NCI-H345 treated with DMSO at 0.1 percent for 48 hours (cell line): ENCODE measurements at regions not wholly inside any gene's neighbourhood (a gene's known extent, or its start where the extent isn't known, plus 50 kb on each side); places are given as distances from the start of the nearest gene placed in this dataset.
"Not testable (repeated sequence)": the region's sequence is repeated elsewhere in the genome, so short reads cannot be mapped to it uniquely, and the experiment has no call there.

Experiments used
- DNase-seq: peaks from one replicate; lab custom pipeline; 2025; ENCODE audit not compliant: unreplicated experiment; lab: John Stamatoyannopoulos, UW

GRCh38 chr6:44001318-44002066, 125.8 kb downstream of the MRPL14 start:
- no peak for DNase-seq

GRCh38 chr6:44000164-44000842, 126.9 kb downstream of the MRPL14 start:
- DNase-seq = peak; percentile 20

DNA sequence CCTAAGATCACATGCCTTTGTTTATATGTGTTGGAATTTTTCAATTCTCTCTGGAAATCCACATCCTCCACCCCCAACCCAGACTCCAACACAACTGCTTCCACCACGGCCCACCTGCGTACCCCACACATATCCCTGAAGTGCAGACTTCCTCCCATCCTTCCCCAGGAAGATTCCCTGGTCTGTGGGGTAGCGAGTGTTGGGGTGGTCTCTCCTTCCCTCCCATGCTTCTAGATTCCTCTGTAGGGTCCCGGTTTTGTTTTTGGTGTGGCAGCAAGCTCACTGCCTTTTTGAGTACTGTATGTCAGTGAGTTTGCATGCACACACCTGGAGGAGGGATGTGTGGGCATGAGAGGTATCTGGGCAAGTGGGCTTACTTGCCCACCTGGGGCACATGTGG, 127.6 kb downstream of the MRPL14 start:
- DNase-seq = no peak

- DNase-seq = not testable (repeated sequence)
Measured at GRCh38 chr6:43998592-43999243, 128.5 kb downstream of the MRPL14 start.

DNA sequence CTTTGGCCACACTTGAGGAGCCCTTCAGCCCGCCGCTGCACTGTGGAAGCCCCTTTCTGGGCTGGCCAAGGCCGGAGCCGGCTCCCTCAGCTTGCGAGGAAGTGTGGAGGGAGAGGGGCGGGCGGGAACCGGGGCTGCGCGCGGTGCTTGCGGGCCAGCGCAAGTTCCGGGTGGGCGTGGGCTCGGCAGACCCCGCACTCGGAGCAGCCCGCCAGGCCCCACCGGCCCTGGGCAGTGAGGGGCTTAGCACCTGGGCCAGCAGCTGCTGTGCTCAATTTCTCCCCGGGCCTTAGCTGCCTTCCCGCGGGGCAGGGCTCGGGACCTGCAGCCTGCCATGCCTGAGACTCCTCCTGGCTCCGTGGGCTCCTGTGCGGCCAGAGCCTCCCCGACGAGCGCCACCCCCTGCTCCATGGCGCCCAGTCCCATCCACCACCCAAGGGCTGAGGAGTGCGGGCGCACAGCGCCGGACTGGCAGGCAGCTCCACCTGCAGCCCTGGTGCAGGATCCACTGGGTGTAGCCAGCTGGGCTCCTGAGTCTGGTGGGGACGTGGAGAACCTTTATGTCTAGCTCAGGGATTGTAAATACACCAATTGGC, 129.2 kb downstream of the MRPL14 start:
- DNase-seq = not testable (repeated sequence)

- no peak for DNase-seq
Measured at GRCh38 chr6:43997345-43997677, 129.9 kb downstream of the MRPL14 start.

DNA sequence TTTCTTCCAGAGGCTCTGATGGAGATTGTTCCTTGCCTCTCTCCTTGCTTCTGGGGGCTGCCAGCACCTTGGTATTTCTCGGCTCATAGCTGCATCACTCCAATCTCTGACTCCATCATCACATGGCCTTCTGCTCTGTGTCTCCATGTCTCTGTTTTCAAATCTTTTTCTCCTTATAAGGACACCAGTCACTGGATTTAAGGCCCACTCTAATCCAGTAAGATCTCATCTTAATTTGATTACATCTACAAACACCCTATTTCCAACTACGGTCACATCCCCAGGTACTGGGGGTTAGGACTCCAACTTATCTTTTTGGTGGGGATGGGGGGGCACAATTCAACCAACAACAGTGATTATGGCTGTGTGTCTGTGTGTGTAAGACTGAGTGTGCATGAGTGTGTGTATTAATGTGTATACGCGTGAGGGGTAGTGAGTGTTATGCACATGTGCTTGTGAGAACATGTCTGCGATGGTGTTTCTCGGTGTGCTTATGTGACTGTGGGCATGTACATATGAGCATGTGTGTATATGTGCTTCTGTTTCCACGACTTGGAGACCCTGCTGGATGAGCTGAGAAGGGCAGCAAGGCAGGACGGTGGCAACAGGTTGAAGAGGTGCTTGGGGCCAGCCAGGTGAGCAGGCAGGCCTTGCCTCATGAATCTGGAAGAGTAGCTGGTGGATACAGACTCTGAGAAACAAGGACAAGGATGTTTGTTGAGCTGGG, 130.5 kb downstream of the MRPL14 start:
- DNase-seq = no peak

DNA sequence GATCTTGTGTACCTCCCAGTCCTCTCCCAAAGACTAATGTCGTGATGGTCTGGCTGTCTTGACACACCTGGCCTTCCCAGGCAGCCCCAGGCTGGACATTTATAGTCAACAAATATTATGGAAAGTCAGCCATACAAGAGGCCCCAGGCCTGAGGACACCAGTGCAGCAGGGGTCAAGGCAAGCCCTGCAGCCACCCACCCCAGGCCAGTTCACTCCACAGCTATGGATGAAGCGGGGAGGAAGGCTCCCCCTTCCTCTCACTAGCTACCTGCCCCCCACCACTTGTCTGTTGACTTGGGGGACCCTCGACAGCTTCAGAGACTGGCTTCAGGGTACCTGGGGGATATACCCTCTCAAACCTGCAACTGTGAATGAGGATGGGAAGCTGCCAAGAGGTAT, 132.1 kb downstream of the MRPL14 start:
- no peak for DNase-seq

DNA sequence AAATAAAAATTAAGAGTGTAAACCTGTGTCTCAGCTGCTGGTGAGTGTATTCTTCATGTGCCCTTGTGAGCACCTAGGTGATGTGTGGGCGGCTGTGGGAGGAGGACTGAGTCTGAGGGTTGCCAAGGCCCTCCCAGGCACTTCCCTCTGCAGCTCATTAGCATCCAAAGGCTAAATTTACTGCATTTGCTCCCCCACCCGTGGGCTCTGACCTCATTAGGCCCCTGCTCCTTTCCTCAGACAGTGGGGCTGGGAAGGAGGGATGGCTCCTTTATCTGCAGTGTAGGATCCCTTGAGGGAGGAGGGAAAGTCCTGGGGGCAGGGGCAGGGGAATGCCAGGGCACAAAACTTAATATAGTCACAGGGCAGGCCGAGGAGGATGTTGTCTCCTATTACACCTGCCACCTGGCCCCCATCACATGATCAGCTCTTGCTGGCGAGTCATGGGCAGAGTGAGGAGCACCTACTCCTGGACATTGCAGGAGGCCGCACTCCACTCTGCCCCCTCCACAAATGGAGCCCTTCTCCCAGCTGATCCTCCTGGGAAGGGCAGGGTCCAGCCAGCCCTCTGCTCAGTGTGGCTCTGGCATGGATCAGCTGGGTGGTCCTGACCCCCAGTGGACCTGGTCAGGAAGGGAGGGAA, 133.2 kb downstream of the MRPL14 start:
- no peak for DNase-seq

GRCh38 chr6:43992783-43993644, 134.2 kb downstream of the MRPL14 start:
- DNase-seq = no peak

DNA sequence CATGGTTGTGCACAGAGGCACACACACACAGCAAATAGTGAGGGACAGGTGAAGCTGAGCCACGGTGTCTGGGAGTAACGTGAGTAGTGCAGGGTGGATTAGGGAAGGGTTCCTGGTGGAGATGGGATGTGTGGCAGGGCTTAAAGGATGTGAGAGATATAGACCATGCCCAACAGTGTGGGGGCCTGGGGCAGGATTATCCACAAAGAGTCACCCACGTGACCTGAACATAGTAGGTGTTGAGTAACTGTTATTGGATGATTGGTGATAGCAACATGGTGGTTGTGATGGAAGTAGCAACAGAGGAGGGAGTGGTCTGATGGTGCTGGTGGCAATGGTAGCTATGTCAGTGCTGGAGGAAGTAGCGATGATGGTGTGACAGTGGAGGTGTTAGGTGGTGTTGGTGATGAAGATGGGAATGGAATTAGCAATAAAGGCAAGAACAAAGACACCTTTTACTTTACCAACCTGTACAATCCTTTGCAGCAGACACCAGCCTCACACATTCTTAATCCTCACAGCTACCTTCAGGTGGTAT, 135.1 kb downstream of the MRPL14 start:
- DNase-seq = no peak

GRCh38 chr6:43990627-43991619, 136.3 kb downstream of the MRPL14 start:
- no peak for DNase-seq

GRCh38 chr6:43990275-43990626, 137.0 kb downstream of the MRPL14 start:
- no peak for DNase-seq

- no peak for DNase-seq
Measured at GRCh38 chr6:43989581-43990146, 137.6 kb downstream of the MRPL14 start.

DNA sequence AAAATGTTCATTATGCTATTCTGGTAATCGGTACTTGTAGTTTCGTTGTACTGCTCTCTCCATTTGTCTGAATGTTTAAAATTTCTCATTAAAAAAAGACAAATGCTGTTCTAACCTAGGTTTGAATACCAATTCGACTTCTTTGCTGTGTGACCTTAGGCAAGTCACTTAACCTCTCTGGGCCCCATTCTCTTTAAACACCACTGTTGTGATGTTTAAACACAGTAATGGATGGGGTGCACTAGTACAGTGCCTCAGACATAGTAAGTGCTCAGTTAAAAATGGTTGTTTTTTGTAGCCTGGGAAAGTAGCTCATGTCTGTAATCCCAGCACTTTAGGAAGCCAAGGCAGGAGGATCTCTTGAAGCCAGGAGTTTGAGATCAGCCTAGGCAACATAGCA, 138.5 kb downstream of the MRPL14 start:
- DNase-seq = no peak

DNA sequence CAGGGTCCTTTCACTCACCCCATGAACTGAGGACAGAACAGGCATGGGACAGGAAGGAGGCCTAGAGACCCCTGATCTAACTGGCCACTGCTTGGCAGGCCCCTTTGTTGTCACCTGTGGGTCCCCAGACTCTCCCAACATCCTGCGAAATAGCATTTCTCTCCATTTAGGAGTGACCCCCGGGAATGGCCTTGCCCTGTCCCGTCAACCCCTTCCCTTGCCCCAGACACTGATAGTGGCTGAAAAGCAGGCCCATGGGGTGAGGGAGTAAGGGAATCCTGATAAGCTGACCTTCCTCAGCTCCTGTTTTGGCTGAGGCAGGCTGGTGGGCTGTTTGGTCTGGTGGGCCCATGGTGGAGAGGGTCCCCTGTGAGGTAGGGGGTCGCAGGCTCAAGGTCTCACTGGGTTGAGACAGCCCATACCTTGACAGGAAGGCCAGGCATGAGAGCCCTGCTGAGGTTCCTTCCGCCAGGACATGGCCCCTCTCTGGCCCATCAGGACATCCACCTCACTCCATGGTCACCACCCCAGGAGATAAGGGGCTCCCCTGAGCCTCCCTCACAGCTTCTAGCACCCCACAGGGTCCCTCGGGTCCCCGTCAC, 139.3 kb downstream of the MRPL14 start:
- no peak for DNase-seq

GRCh38 chr6:43986177-43986825, 141.0 kb downstream of the MRPL14 start:
- no peak for DNase-seq
